GM20000 (cell line): ENCODE measurements at regions not wholly inside any gene's neighbourhood (a gene's known extent, or its start where the extent isn't known, plus 50 kb on each side); places are given as distances from the start of the nearest gene placed in this dataset.

ENCODE experiments used
- DNase-seq: peaks from one replicate; pipeline ENCODE4 v3.0.0; 2012; ENCODE audit warnings: low spot score
- TF ChIP-seq, protein P1 (sequence below): IDR thresholded peaks from 2 replicates; pipeline ENCODE4 v1.5.1; 2012; ENCODE audit warnings: mild to moderate bottlenecking, control low read depth; ENCODE audit errors: extremely low read depth, missing control alignments

- TF ChIP-seq, protein P1, sequence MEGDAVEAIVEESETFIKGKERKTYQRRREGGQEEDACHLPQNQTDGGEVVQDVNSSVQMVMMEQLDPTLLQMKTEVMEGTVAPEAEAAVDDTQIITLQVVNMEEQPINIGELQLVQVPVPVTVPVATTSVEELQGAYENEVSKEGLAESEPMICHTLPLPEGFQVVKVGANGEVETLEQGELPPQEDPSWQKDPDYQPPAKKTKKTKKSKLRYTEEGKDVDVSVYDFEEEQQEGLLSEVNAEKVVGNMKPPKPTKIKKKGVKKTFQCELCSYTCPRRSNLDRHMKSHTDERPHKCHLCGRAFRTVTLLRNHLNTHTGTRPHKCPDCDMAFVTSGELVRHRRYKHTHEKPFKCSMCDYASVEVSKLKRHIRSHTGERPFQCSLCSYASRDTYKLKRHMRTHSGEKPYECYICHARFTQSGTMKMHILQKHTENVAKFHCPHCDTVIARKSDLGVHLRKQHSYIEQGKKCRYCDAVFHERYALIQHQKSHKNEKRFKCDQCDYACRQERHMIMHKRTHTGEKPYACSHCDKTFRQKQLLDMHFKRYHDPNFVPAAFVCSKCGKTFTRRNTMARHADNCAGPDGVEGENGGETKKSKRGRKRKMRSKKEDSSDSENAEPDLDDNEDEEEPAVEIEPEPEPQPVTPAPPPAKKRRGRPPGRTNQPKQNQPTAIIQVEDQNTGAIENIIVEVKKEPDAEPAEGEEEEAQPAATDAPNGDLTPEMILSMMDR, result no peak
- no peak for DNase-seq
These were observed 889.2 kb upstream of the NCAM2 start for GRCh38 chr21:20108976-20109540.

GRCh38 chr21:20110368-20110767 lies 887.8 kb upstream of the NCAM2 start:
- TF ChIP-seq, protein P1, result no peak
- DNase-seq, result no peak

DNA sequence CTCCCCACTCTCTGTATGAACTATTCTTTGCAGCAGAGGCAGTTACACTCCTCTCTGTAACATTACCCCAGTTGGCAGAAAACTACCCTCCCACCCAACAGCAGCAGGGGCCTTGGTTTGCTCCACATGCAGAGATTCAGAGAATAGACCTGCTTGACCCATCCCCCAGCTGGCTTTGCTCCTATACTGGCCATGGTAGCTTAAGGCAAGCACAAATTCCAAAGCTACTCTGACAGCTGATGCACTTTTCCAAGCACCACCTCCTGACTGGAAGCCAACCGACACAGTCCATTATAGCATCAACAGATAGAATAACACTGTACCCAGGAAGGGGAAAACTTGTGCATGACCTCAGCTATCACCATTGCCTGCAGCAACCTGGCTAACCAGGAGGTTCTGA lies 846.5 kb upstream of the NCAM2 start:
- no peak for DNase-seq
- TF ChIP-seq, protein P1, result no peak

GRCh38 chr21:20163167-20163566 lies 835.0 kb upstream of the NCAM2 start:
- no peak for DNase-seq
- TF ChIP-seq, protein P1, result no peak

GRCh38 chr21:20167059-20167458 lies 831.1 kb upstream of the NCAM2 start:
- TF ChIP-seq, protein P1, result no peak
- no peak for DNase-seq

GRCh38 chr21:20169812-20170576 lies 828.2 kb upstream of the NCAM2 start:
- DNase-seq, result no peak
- TF ChIP-seq, protein P1, result no peak

DNA sequence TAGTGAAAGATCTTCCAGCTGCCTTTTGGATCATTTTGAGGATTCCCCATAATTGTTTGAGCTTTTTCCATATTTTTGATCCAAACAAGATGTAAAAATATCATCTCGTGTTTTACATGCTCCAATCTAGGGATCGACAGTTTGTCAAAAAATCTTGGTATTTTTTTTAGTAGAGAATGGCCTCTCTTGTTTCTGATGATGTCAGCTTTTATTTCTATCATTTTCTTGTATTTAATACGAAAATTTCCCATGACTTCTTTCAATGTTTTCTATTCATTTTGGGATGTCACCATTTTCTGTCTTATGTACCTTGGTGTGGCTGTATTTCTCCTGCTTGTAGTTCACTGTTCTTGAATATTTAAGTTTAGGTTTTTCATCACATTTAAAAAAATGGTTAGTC lies 812.0 kb upstream of the NCAM2 start:
- TF ChIP-seq, protein P1, result no peak
- no peak for DNase-seq
